ENCODE measurements at regions not wholly inside any gene's neighbourhood (a gene's known extent, or its start where the extent isn't known, plus 50 kb on each side); places are given as distances from the start of the nearest gene placed in this dataset.

DNA sequence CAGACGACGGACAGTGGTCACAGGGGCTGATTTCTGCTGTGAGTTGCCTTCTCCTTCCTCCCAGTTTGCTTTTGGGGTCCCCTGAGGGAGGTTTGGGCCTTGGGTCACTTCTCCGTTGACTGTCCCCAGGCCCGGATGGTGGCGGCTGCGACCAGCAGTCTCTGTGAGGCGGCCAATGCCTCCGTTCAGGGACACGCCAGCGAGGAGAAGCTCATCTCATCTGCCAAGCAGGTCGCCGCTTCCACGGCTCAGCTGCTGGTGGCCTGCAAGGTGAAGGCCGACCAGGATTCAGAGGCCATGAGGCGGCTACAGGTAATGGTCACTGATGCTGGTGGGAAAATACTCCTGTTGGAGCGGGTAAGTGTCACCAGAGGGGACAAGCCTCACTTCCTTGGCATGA lies 206.8 kb upstream of the TPM1 start:
- Histone ChIP-seq H3K9me3 (no peaks in the 10 kb centered on the region), H3K36me3 (no peaks in the 10 kb centered on the region), H3K4me3 (peak overlapping the region; percentile 31 to 49 (median 43)), H3K4me1 (peaks cover 0 to 11% (median 5%) of the 10 kb centered on the region in 4 donors), H3K27ac (peak overlapping the region; percentile 72 to 83 (median 75)), H3K27me3 (no peaks in the 10 kb centered on the region)
- ATAC-seq (peak; percentile 17 to 58 (median 46)), DNase-seq (no peak)
- intact Hi-C loops (cut with DNase I), result no loop called here
- no peak for TF ChIP-seq POLR2A (IDR thresholded peaks at IDR 0.05)
- TF ChIP-seq, protein P1, sequence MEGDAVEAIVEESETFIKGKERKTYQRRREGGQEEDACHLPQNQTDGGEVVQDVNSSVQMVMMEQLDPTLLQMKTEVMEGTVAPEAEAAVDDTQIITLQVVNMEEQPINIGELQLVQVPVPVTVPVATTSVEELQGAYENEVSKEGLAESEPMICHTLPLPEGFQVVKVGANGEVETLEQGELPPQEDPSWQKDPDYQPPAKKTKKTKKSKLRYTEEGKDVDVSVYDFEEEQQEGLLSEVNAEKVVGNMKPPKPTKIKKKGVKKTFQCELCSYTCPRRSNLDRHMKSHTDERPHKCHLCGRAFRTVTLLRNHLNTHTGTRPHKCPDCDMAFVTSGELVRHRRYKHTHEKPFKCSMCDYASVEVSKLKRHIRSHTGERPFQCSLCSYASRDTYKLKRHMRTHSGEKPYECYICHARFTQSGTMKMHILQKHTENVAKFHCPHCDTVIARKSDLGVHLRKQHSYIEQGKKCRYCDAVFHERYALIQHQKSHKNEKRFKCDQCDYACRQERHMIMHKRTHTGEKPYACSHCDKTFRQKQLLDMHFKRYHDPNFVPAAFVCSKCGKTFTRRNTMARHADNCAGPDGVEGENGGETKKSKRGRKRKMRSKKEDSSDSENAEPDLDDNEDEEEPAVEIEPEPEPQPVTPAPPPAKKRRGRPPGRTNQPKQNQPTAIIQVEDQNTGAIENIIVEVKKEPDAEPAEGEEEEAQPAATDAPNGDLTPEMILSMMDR (IDR thresholded peaks at IDR 0.05), result no peak
- WGBS (ENCODE audit: insufficient coverage, low coverage, low lambda C conversion rate, missing lambda C conversion rate), result 0% methylated on average over 1 of the region's 16 CpGs

DNA sequence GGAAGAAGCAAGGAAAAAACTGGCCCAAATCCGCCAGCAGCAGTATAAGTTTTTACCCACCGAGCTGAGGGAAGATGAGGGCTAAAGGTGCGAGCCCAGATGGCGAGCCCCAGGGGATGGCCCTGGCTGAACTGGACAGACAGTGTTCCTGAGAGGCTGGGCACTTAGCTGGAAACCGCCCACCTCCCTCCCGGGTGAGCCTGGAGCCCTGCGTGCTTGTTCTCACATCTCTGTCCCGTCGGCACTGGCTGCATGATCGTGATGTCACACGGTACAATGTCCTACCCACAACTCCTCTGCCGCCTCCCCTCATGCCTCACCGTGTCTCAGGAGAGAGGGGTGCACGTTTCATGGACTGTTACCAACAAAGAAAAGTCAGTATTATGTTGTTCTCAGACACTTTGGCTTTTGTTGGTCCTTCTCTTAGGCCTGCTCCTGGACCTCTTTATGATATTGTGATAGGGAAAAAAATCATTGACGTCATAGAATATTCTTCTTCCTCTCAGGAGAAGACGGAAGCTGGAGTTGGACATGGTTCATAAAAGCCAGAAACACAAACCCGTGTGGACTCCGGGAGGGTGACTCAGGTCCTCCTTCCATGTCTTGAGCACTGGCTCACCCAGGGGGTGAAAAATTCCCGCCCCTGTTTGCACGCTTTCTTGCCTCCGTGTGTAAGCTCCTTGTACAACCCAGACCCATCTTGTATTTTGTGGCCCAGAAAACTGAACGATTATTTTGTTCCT lies 201.8 kb upstream of the TPM1 start:
- no peak overlapping the region for H3K4me3 ChIP-seq
- WGBS (ENCODE audit: insufficient coverage, low coverage, low lambda C conversion rate, missing lambda C conversion rate), result 87% methylated on average over 14 of the region's 22 CpGs
- H3K4me1 ChIP-seq, result peaks cover 0 to 27% (median 10%) of the 10 kb centered on the region in 4 donors
- peak overlapping the region in 1 of 3 donors; percentile 60 for H3K27ac ChIP-seq
- intact Hi-C loops (cut with DNase I), result loop anchor here (10.0 kb wide), 3 partner anchors 56 to 244 kb away; no protein-coding TSS in a partner anchor
- H3K9me3 ChIP-seq, result no peaks in the 10 kb centered on the region
- no peak for DNase-seq
- no peaks in the 10 kb centered on the region for H3K36me3 ChIP-seq
- no peak for TF ChIP-seq POLR2A (IDR thresholded peaks at IDR 0.05)
- TF ChIP-seq, protein P1 (IDR thresholded peaks at IDR 0.05), result no peak
- no peak for ATAC-seq
- H3K27me3 ChIP-seq, result no peaks in the 10 kb centered on the region

DNA sequence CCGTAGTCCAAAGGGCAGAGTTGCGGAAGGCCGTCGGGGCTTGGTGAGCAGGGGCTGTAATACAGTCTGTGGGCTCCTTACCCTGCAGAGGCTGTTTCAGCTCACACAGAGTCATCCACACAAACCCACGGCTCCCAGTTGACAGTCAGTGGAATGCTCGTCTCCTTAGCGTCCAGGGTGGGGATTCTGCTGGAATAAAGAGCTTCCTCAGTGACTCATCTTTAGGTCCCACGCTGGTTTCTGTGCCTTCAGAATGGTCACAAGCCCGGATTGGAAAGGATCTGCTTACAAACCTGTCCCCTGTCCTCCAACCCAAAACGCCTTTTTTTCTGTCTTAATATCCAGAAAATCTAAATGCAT lies 201.3 kb upstream of the TPM1 start:
- Histone ChIP-seq H3K27ac (peak overlapping the region in 1 of 3 donors; percentile 60), H3K9me3 (no peaks in the 10 kb centered on the region), H3K4me1 (peaks cover 0 to 25% (median 10%) of the 10 kb centered on the region in 4 donors), H3K27me3 (no peaks in the 10 kb centered on the region), H3K4me3 (no peak overlapping the region), H3K36me3 (no peaks in the 10 kb centered on the region)
- DNase-seq (no peak), ATAC-seq (no peak)
- TF ChIP-seq POLR2A (IDR thresholded peaks at IDR 0.05), result no peak
- TF ChIP-seq, protein P1 (IDR thresholded peaks at IDR 0.05), result no peak
- WGBS (ENCODE audit: insufficient coverage, low coverage, low lambda C conversion rate, missing lambda C conversion rate), result 75% methylated on average over 2 of the region's 10 CpGs
- intact Hi-C loops (cut with DNase I), result loop anchor here (10.0 kb wide), 3 partner anchors 56 to 244 kb away; no protein-coding TSS in a partner anchor

GRCh38 chr15:62841891-62842559 lies 200.5 kb upstream of the TPM1 start:
- no peaks in the 10 kb centered on the region for H3K9me3 ChIP-seq
- intact Hi-C loops (cut with DNase I), result loop anchor here (10.0 kb wide), 3 partner anchors 57 to 243 kb away; no protein-coding TSS in a partner anchor
- 19% methylated on average over 7 of the region's 10 CpGs for WGBS (ENCODE audit: insufficient coverage, low coverage, low lambda C conversion rate, missing lambda C conversion rate)
- H3K27me3 ChIP-seq, result no peaks in the 10 kb centered on the region
- DNase-seq, result no peak
- peak overlapping the region in 2 of 3 donors; percentile 48 to 60 for H3K27ac ChIP-seq
- H3K36me3 ChIP-seq, result no peaks in the 10 kb centered on the region
- peak; percentile 59 to 82 (median 66) for ATAC-seq
- no peak overlapping the region for H3K4me3 ChIP-seq
- peaks cover 0 to 23% (median 8%) of the 10 kb centered on the region in 4 donors for H3K4me1 ChIP-seq
- TF ChIP-seq, protein P1 (IDR thresholded peaks at IDR 0.05), result no peak
- TF ChIP-seq POLR2A (IDR thresholded peaks at IDR 0.05), result no peak
